ENCODE measurements at regions not wholly inside any gene's neighbourhood (a gene's known extent, or its start where the extent isn't known, plus 50 kb on each side); places are given as distances from the start of the nearest gene placed in this dataset.

GRCh38 chr2:81163583-81163982, 859.0 kb upstream of the LRRTM1 start:
- ATAC-seq = no peak
- Histone ChIP-seq H3K9me3 (peaks cover 7% of the 10 kb centered on the region; the same call in 1 of the 3 replicates), H3K4me2 (no peak overlapping the region), H3K27ac (no peak overlapping the region), H3K4me1 (no peaks in the 10 kb centered on the region), H3K4me3 (no peak overlapping the region)
- no peak for DNase-seq (ENCODE audit: low read depth in 1 of 2, low spot score in 1 of 2)
- 0% methylated on average over 3 of the region's 3 CpGs for WGBS (ENCODE audit: missing lambda C conversion rate)
- FAIRE-seq = no peak
- CTCF ChIA-PET = no interaction called here
- TF ChIP-seq ESRRA (IDR thresholded peaks at IDR 0.05; ENCODE audit: borderline replicate concordance, low read length) (no peak), NPAS2 (CRISPR knock-in tag; IDR thresholded peaks at IDR 0.05; ENCODE audit: borderline replicate concordance) (no peak), MAX (IDR thresholded peaks at IDR 0.05) (no peak), SMC3 (IDR thresholded peaks at IDR 0.05) (no peak), MAFK (IDR thresholded peaks at IDR 0.05; ENCODE audit: partially characterized antibody) (no peak), RARB (CRISPR knock-in tag; IDR thresholded peaks at IDR 0.05) (no peak), ZC3H11A (IDR thresholded peaks at IDR 0.05) (no peak), CHD2 (IDR thresholded peaks at IDR 0.05; ENCODE audit: low read length, partially characterized antibody) (no peak), FOSB (CRISPR knock-in tag; IDR thresholded peaks at IDR 0.05) (no peak), USF2 (IDR thresholded peaks at IDR 0.05) (no peak), ZNF302 (CRISPR knock-in tag; IDR thresholded peaks at IDR 0.05) (no peak)
- POLR2A ChIA-PET = no interaction called here

- no peaks in the 10 kb centered on the region for H3K4me1 ChIP-seq
- no peak overlapping the region for H3K27ac ChIP-seq
- H3K9me3 ChIP-seq = peaks cover 6% of the 10 kb centered on the region; the same call in 2 of the 3 replicates
- no peak for DNase-seq (ENCODE audit: low read depth in 1 of 2, low spot score in 1 of 2)
- no peak for FAIRE-seq
- CTCF ChIA-PET = no interaction called here
- no peak for ATAC-seq
- H3K4me3 ChIP-seq = no peak overlapping the region
- TF ChIP-seq NFE2L2 (conservative IDR thresholded peaks at IDR 0.05; ENCODE audit: low read length) (no peak), NPAS2 (CRISPR knock-in tag; IDR thresholded peaks at IDR 0.05; ENCODE audit: borderline replicate concordance) (no peak), HOXA7 (CRISPR knock-in tag; IDR thresholded peaks at IDR 0.05) (no peak)
- WGBS (ENCODE audit: missing lambda C conversion rate) = 7% methylated on average over 5 of the region's 5 CpGs
- no peak overlapping the region for H3K4me2 ChIP-seq
- POLR2A ChIA-PET = no interaction called here
These were observed 854.0 kb upstream of the LRRTM1 start for GRCh38 chr2:81158505-81158904.

- no peak overlapping the region for H3K4me3 ChIP-seq
- ChIA-PET CTCF (no interaction called here), POLR2A (no interaction called here)
- DNase-seq (ENCODE audit: low read depth in 1 of 2, low spot score in 1 of 2) = no peak
- no peak for ATAC-seq
- FAIRE-seq = no peak
- no peak overlapping the region for H3K27ac ChIP-seq
- peaks cover 11% of the 10 kb centered on the region for H3K9me3 ChIP-seq
- H3K4me1 ChIP-seq = no peaks in the 10 kb centered on the region
- no peak for TF ChIP-seq ATOH8 (CRISPR knock-in tag; IDR thresholded peaks at IDR 0.05; ENCODE audit: low read depth)
- no peak for TF ChIP-seq RCOR1 (IDR thresholded peaks at IDR 0.05; ENCODE audit: low read depth, low read length)
- TF ChIP-seq BCL3 (IDR thresholded peaks at IDR 0.05) = no peak
- TF ChIP-seq ZC3H11A (IDR thresholded peaks at IDR 0.05) = no peak
- TF ChIP-seq FOSL2 (IDR thresholded peaks at IDR 0.05) = no peak
- TF ChIP-seq FOSL2 (CRISPR knock-in tag; IDR thresholded peaks at IDR 0.05) = no peak
- TF ChIP-seq JUN (IDR thresholded peaks at IDR 0.05) = no peak
- no peak for TF ChIP-seq CBX8 (IDR thresholded peaks at IDR 0.05)
- no peak for TF ChIP-seq ZFP36 (IDR thresholded peaks at IDR 0.05; ENCODE audit: borderline replicate concordance, partially characterized antibody)
- no peak for TF ChIP-seq HDAC2 (IDR thresholded peaks at IDR 0.05)
- TF ChIP-seq MAFK (IDR thresholded peaks at IDR 0.05; ENCODE audit: partially characterized antibody) = no peak
- no peak for TF ChIP-seq NFE2L2 (conservative IDR thresholded peaks at IDR 0.05; ENCODE audit: low read length)
- TF ChIP-seq MAX (IDR thresholded peaks at IDR 0.05) = no peak
- no peak for TF ChIP-seq POLR2AphosphoS2 (conservative IDR thresholded peaks at IDR 0.05; ENCODE audit: low read length)
- TF ChIP-seq MYC (IDR thresholded peaks at IDR 0.05; ENCODE audit: borderline replicate concordance, low read length) = no peak
- no peak for TF ChIP-seq RARB (CRISPR knock-in tag; IDR thresholded peaks at IDR 0.05)
- TF ChIP-seq HOXA7 (CRISPR knock-in tag; IDR thresholded peaks at IDR 0.05) = no peak
- TF ChIP-seq RAD21 (conservative IDR thresholded peaks at IDR 0.05 in 1 of 2, IDR thresholded peaks at IDR 0.05 in 1 of 2) = no peak
- no peak for TF ChIP-seq KDM5A (IDR thresholded peaks at IDR 0.05)
- H3K4me2 ChIP-seq = no peak overlapping the region
- 32% methylated on average over 4 of the region's 4 CpGs for WGBS (ENCODE audit: missing lambda C conversion rate)
These were observed 843.8 kb upstream of the LRRTM1 start for GRCh38 chr2:81148323-81148722.
